Adrenal gland (tissue), 5 donors: ENCODE measurements at regions not wholly inside any gene's neighbourhood (a gene's known extent, or its start where the extent isn't known, plus 50 kb on each side); places are given as distances from the start of the nearest gene placed in this dataset.

ENCODE experiments used
- POLR2A ChIP-seq, 2 donors: fragments of 450-650 bp; IDR thresholded peaks; one replicate each; pipeline ENCODE4 v1.6.1; 2017; ENCODE audit warnings: antibody characterized with exemption in 2 of 2, mild to moderate bottlenecking in 2 of 2, moderate library complexity in 1 of 2
- TF ChIP-seq, protein P1 (sequence below), 6 experiments: fragments of 450-650 bp in 4 of 6; fragments of 200-600 bp in 2 of 6; sonication (generic) in 1 of 6; IDR thresholded peaks; 1 replicate in 5 of 6; 2 replicates in 1 of 6; pipeline versions ENCODE4 v1.5.1 to v1.8.0; 2016 to 2021; ENCODE audit warnings: antibody characterized with exemption in 6 of 6, mild to moderate bottlenecking in 2 of 6, moderate library complexity in 1 of 6
- donor health status: DM: no; HTN: no; CAD: no.

DNA sequence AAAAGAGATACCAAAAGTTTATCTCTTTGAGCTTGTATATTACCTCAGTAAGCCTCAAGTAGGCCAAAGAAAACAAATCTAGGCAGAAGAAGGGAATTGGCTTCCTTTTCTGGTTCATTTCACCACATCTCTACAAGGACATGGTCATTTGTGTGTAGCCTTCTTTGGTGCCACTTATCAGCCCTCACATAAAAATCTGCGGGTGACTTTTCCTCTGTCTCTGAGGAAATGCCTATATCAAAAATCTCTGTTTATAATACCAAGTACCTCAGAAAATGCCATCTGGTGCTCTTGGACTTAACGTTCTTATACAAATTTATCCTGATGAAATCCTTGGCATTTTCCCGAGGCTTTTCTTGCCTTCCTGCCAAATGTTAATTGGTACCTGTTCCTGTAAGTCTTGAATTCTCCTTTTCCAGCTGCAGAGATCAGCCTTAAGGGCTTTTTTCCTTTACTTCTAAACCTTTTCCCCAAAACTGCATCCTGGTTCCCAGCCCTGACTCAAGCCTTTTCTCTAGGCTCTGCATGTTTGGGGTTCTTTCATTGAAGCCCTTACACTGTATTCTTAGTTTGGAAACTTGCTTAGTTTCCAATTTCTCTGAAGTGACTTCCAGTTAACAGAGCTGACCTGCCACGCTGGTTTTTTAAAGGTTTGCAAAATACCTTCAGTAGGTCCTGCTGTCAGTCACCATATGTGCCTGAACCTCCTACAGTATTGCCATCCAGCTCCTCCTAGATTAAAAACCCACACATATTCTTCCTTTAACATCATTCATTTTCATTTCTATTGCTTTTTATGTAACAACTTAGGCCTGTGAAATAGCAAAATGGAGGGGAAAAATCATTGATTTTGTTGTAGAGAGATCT, 191.2 kb upstream of the PREP start:
- TF ChIP-seq, protein P1, sequence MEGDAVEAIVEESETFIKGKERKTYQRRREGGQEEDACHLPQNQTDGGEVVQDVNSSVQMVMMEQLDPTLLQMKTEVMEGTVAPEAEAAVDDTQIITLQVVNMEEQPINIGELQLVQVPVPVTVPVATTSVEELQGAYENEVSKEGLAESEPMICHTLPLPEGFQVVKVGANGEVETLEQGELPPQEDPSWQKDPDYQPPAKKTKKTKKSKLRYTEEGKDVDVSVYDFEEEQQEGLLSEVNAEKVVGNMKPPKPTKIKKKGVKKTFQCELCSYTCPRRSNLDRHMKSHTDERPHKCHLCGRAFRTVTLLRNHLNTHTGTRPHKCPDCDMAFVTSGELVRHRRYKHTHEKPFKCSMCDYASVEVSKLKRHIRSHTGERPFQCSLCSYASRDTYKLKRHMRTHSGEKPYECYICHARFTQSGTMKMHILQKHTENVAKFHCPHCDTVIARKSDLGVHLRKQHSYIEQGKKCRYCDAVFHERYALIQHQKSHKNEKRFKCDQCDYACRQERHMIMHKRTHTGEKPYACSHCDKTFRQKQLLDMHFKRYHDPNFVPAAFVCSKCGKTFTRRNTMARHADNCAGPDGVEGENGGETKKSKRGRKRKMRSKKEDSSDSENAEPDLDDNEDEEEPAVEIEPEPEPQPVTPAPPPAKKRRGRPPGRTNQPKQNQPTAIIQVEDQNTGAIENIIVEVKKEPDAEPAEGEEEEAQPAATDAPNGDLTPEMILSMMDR (IDR thresholded peaks at IDR 0.05) = no peak
- no peak for TF ChIP-seq POLR2A (IDR thresholded peaks at IDR 0.05)
